ENCODE measurements at regions not wholly inside any gene's neighbourhood (a gene's known extent, or its start where the extent isn't known, plus 50 kb on each side); places are given as distances from the start of the nearest gene placed in this dataset.

GRCh38 chr6:19492636-19493405, 344.3 kb upstream of the ID4 start:
- peak; percentile 1 for DNase-seq

GRCh38 chr6:19501737-19502245, 335.4 kb upstream of the ID4 start:
- DNase-seq = no peak

- DNase-seq = no peak
These were observed 334.9 kb upstream of the ID4 start for GRCh38 chr6:19502301-19502700.

- DNase-seq = no peak
These were observed 321.2 kb upstream of the ID4 start for GRCh38 chr6:19515939-19516338.

- no peak for DNase-seq
These were observed 317.2 kb upstream of the ID4 start for GRCh38 chr6:19519941-19520340.

- no peak for DNase-seq
These were observed 312.6 kb upstream of the ID4 start for GRCh38 chr6:19524366-19525186.

GRCh38 chr6:19525673-19526072, 311.5 kb upstream of the ID4 start:
- no peak for DNase-seq

GRCh38 chr6:19530188-19530587, 307.0 kb upstream of the ID4 start:
- DNase-seq = no peak

- peak; percentile 2 for DNase-seq
These were observed 301.8 kb upstream of the ID4 start for GRCh38 chr6:19535351-19535750.

GRCh38 chr6:19536838-19537237, 300.3 kb upstream of the ID4 start:
- DNase-seq = peak; percentile 6

- DNase-seq = peak; percentile 96
These were observed 299.1 kb upstream of the ID4 start for GRCh38 chr6:19538096-19538495.

- DNase-seq = no peak
These were observed 289.7 kb upstream of the ID4 start for GRCh38 chr6:19547507-19547906.

- no peak for DNase-seq
These were observed 288.1 kb upstream of the ID4 start for GRCh38 chr6:19549109-19549508.

GRCh38 chr6:19550380-19550779, 286.8 kb upstream of the ID4 start:
- no peak for DNase-seq

GRCh38 chr6:19551611-19552010, 285.6 kb upstream of the ID4 start:
- no peak for DNase-seq

- DNase-seq = no peak
These were observed 285.1 kb upstream of the ID4 start for GRCh38 chr6:19552076-19552475.

GRCh38 chr6:19552588-19552987, 284.6 kb upstream of the ID4 start:
- no peak for DNase-seq

GRCh38 chr6:19554356-19555225, 282.6 kb upstream of the ID4 start:
- DNase-seq = peak; percentile 6

GRCh38 chr6:19557191-19557590, 280.0 kb upstream of the ID4 start:
- no peak for DNase-seq

GRCh38 chr6:19558201-19558600, 279.0 kb upstream of the ID4 start:
- no peak for DNase-seq

GRCh38 chr6:19558934-19559333, 278.2 kb upstream of the ID4 start:
- DNase-seq = no peak

- DNase-seq = no peak
These were observed 274.7 kb upstream of the ID4 start for GRCh38 chr6:19562468-19562867.

- DNase-seq = no peak
These were observed 267.6 kb upstream of the ID4 start for GRCh38 chr6:19569563-19569962.

Measured in NCI-H774 (cell line).